ENCODE measurements at regions not wholly inside any gene's neighbourhood (a gene's known extent, or its start where the extent isn't known, plus 50 kb on each side); places are given as distances from the start of the nearest gene placed in this dataset.
"Not testable (repeated sequence)": the region's sequence is repeated elsewhere in the genome, so short reads cannot be mapped to it uniquely, and the experiment has no call there.

DNA sequence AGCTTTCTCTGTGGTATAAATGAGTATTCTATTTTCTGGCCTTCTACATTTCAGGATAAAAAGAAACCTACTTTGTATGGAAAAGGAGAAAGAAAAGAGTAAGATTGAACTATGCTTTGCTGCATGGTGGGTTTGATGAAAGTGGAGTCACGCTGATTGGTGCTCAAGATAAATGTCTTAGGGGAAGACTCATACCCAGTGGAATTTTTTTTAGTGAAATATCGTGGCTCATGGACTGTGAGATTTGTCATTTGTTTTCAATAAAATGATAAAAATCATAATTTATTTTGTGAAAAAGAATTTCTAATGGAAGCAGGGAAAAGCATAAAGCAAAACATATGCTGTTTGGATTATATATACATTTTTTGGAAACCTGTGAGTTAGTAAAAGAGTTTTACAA, 292.5 kb downstream of the ZPLD1 start:
- TF ChIP-seq, protein P1, sequence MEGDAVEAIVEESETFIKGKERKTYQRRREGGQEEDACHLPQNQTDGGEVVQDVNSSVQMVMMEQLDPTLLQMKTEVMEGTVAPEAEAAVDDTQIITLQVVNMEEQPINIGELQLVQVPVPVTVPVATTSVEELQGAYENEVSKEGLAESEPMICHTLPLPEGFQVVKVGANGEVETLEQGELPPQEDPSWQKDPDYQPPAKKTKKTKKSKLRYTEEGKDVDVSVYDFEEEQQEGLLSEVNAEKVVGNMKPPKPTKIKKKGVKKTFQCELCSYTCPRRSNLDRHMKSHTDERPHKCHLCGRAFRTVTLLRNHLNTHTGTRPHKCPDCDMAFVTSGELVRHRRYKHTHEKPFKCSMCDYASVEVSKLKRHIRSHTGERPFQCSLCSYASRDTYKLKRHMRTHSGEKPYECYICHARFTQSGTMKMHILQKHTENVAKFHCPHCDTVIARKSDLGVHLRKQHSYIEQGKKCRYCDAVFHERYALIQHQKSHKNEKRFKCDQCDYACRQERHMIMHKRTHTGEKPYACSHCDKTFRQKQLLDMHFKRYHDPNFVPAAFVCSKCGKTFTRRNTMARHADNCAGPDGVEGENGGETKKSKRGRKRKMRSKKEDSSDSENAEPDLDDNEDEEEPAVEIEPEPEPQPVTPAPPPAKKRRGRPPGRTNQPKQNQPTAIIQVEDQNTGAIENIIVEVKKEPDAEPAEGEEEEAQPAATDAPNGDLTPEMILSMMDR (IDR thresholded peaks at IDR 0.05; ENCODE audit: low read depth, low read length, missing control alignments) = no peak
- no peak overlapping the region for H3K4me3 ChIP-seq (ENCODE audit: low read depth, low read length)

DNA sequence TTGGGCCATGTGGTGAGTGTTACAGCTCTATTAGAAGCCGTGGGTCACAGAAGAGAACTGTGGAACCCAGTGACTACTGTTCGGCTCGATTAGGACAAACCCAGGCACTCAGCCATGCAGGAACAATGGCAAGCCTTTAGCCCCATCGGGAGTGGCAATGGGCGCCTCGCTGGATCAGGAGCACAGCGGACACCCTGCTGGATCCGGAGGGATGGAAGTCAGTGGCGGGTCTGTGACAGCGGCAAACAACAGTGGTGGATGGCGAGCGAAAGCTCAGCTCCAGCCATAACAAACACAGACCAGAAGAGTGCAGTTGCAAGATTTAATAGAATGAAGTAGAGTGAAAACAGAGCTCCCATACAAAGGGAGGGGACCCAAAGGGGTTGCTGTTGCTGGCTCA, 297.8 kb downstream of the ZPLD1 start:
- H3K4me3 ChIP-seq (ENCODE audit: low read depth, low read length); DNase-seq (ENCODE audit: low read depth): not testable (repeated sequence)

More for the DNA sequence above, 292.5 kb downstream of the ZPLD1 start:
- no peak for DNase-seq (ENCODE audit: low read depth)

DNA sequence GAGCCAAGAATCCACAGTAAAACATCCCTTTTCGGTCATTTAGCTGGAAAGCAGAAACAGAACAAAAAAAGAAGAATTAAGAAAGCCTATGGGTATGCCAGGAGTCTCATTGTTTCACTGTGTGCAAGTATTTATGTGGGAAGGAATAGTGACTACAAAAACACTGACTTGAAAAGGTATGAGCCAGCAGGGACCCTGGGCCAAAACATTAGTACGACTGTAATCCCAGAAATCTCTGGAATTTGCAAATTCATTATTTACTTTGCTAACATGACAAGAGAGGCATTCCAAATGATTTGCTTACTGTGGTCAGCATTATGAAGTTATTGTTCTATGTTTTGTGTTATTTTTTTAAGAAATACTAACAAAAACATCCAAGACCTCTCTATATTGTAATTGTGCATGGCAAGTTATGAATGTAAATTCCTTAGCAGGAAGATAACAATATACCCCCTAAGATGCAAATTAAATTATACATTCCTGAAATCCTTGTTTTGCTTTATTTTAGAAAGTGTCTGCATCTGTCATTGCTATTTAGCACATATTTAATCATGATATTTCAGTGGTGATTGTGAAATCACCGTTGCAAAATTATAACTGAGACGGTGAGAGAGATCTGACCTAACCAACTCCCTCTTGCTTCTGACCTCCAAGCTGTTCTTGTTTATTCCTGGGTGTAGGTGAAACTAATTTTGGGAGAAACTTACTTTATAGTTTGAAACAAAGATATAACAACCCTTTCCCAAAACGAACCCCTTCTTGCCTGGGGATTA, 299.2 kb downstream of the ZPLD1 start:
- no peak for DNase-seq (ENCODE audit: low read depth)
- TF ChIP-seq, protein P1 (IDR thresholded peaks at IDR 0.05; ENCODE audit: low read depth, low read length, missing control alignments) = no peak
- H3K4me3 ChIP-seq (ENCODE audit: low read depth, low read length) = no peak overlapping the region

DNA sequence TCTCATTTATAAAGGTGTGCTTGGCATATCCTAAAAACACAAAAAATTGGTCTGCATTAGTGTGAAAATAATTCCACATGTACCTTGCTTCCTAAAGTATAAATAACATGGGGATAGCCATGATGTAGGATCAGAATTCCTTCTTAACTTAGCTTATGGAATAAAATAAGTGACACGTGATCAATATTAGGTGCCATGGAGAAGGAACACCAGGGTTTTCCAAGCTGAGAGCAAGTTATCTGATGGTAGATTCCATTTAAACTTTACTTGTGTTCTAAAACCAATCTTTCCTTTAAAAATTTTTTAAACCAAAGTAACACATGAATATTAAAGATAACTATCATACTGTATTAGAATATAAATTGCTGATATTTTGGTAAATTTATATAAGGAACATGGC, 300.5 kb downstream of the ZPLD1 start:
- TF ChIP-seq, protein P1 (IDR thresholded peaks at IDR 0.05; ENCODE audit: low read depth, low read length, missing control alignments) = no peak
- DNase-seq (ENCODE audit: low read depth) = no peak
- H3K4me3 ChIP-seq (ENCODE audit: low read depth, low read length) = no peak overlapping the region

DNA sequence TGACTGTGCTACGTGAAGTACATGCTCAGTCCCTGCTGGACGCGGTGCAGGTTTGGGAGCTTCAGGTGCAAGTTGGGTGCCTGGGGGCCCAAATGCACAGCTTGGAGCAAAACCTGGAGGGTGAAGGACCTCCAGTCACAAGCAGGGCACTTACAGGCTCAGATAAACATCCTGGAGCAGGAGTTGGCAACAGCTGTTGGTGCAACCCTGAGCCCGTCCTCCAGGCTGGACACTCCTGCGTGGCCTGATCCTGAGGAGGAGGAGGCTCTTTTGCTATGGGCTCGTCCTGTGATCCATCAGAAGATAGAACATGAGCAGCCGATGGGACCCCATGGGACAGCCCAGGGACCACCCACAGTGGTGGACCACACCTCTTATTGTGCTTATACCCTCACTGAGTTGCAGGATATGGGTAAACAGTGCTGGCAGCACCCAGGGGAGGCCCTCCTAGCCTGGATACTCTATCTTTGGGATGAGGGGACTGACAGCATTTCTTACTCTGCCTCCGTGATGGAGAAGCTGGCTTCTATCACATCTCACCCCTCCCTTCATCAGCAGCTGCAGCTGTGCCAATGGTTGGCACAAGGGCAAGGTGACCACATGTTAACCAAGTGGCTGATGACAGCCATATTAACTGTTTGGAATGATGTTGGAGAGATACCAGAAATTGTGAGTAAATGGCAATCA, 301.6 kb downstream of the ZPLD1 start:
- TF ChIP-seq, protein P1 (IDR thresholded peaks at IDR 0.05; ENCODE audit: low read depth, low read length, missing control alignments) = no peak
- H3K4me3 ChIP-seq (ENCODE audit: low read depth, low read length) = no peak overlapping the region
- no peak for DNase-seq (ENCODE audit: low read depth)

DNA sequence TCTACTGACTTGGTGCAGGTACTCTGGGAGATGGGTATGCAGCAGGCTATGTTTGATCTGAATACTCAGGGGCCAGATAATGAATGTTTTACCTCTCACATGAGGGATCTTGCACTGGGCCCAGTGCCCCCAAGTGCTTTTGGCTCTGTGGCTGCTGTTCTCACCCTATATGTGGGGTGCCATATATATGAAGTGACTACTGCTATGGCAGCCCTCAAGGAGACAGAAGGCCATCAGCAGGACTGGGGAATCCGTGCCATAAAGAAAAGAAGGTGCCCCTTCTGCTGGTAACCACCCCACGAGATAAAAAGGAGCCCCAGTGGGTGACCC, 302.1 kb downstream of the ZPLD1 start:
- H3K4me3 ChIP-seq (ENCODE audit: low read depth, low read length) = no peak overlapping the region
- TF ChIP-seq, protein P1 (IDR thresholded peaks at IDR 0.05; ENCODE audit: low read depth, low read length, missing control alignments) = no peak
- no peak for DNase-seq (ENCODE audit: low read depth)

DNA sequence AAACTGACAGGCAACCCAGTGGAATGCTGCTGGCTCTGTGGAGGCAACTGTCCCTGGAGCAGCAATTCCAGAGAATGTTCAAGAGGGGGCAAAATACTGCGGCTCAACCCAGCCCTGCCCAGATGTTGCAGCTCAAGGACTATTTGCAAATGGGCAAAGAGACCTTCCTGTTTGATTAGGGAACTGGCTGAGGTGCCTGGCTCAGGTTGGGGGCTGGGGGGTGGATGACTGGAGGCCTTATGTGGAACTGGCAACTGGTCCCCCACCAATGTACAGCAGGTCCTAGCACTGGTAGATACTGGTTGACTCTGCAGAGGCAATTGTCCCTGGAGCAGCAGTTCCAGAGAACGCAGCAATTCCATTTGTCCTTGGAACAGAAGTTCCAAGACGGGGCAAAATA, 302.5 kb downstream of the ZPLD1 start:
- no peak for DNase-seq (ENCODE audit: low read depth)
- H3K4me3 ChIP-seq (ENCODE audit: low read depth, low read length) = no peak overlapping the region
- TF ChIP-seq, protein P1 (IDR thresholded peaks at IDR 0.05; ENCODE audit: low read depth, low read length, missing control alignments) = no peak

Measured in GM12864 (cell line).